ENCODE measurements at regions not wholly inside any gene's neighbourhood (a gene's known extent, or its start where the extent isn't known, plus 50 kb on each side); places are given as distances from the start of the nearest gene placed in this dataset.

DNA sequence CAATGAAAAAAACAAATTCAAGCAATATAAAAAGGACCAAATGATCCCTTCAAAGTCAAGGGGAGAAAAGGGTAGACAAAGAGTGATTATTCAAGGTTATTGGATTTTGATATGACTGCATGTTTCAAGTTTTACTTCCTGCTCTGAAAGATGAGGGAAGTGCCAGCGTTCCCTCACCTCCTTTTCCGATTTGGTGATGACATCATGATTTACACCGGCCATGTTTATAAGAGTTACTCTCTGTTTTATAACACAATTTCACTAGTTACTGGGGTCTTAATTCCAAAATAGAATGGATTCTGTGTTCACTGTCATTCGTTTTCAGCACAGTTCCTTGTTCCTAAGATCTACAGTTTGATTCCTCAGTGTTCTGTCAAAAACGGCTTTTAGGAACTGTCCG is 60.5 kb upstream of the CPXM2 start:
- no peak for DNase-seq

DNA sequence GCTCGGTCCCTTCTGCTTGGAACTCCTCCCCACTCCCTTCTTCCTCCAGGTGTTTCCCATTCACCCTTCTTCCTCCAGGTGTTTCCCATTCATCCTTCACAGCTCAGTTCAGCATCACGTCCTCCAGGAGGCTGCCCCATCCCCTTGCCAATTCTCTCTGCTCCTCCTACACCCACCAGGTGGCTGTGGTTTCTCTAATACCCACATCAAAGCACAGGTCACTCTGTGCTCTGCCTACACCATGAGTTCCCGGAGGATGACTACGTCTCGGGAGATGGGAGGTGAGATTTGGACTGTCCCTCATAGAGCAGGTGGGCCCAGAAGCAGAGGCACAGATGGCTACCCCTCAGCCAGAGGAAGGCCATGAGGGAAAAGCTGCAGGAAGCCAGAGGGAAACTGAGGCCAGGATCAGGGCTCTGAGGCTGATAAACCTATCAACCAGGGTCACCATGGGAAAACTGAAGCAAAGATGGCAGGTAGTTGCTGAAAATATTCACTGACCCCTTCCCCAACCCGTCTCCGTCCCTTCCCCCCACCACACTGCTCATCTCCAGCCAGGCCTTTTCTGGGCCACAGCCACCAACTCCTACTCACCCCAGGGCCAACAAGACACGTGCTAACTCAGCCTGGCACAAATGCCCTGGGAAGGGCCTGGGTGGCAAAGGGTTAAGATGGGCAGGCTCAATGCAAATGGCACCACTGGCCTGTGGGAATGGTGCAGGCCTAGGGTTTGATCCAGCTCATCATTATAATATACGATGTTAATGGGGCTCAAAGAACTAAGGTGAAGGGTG is 56.6 kb upstream of the CPXM2 start:
- no peak for DNase-seq

GRCh38 chr10:123945325-123945920 is 53.8 kb upstream of the CPXM2 start:
- DNase-seq, result peak; percentile 24

DNA sequence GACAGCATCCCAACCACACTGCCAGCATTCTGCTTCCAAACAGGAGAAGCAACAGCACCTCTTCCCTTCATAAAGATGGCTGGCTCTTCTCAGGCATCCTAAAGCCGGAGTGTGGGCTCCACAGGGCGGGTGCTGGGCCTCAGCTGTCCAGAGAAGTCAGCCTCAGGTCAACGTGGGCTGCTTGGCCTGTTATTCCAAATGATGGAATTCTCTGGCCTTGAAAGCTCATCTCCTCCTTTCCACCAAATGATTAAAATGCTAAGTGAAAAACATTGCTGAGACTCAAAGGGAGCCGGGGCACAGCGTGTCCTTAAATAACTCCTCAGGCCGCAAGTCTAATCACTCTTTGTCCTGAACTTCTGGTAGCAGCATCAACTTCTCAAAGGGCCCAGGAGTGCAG is 53.1 kb upstream of the CPXM2 start:
- DNase-seq, result no peak

DNA sequence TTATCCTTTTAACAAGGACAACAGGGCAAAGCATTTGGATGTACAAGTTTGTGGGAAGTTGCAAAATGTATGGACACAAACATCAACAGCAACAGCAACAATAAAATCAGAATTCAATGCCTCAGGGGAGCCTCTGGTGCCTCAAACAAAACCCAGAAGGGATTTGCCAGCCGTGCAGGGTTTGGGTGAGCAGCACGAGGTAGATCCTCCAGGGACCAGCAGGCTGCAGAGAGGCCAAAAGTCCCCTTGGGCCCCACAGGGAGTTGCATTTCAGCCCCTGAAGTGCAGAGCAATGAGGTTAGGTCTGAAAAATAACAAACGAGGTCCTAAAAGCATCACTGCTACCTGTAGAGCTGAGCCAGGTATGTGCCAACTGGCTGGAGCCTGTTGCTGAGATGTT is 51.7 kb upstream of the CPXM2 start:
- DNase-seq, result no peak

DNA sequence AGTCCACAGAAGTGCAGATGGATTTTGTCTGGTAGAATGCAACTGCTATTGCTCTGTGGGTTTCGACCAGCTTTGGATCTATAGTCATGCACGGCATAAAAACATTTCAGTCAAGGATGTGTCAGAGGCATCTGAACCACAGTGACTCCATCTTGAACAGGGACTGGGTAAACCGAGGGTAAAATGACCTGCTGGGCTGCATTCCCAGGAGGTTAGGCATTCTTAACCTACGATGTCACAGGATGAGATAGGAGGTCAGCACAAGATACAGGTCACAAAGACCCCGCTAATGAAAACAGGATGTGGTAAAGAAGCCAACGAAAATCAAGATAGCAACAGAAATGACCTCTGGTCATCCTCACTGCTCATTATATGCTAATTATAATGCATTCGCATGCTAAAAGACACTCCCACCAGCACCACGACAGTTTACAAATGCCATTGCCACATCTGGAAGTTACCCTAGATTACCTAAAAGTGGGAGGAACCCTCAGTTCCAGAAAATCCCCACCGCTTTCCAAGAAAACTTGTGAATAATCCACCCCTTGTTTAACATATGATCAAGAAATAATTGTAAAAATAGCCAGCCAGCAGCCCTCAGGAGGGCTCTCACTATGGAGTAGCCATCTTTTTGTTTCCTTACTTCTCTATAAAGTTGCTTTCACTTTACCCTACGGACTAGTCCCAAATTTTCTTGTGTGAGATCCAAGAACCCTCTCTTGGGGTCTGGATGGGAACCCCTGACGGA is 50.7 kb upstream of the CPXM2 start:
- DNase-seq, result no peak
